MCF 10A (cell line): ENCODE measurements at regions not wholly inside any gene's neighbourhood (a gene's known extent, or its start where the extent isn't known, plus 50 kb on each side); places are given as distances from the start of the nearest gene placed in this dataset.

Experiments used
- BruUV-seq: library from RNA; stranded (reverse); fragments of 400-500 nt; replicated peaks from 2 replicates; lab custom pipeline; 2021; lab: Mats Ljungman, UMichigan
- CTCF ChIA-PET: fragments of 300-600 bp; sonication (Branson Sonifier 250); formaldehyde crosslinking; extraction: SDS; loops from one replicate; lab custom pipeline; 2021; ENCODE audit warnings: antibody characterized with exemption, inconsistent platforms; lab: Yijun Ruan, JAX
- POLR2A ChIA-PET: fragments of 300-600, 350-650 bp; sonication (Branson Sonifier 250); formaldehyde crosslinking; extraction: SDS; loops from one replicate; lab custom pipeline; 2020; ENCODE audit warnings: antibody characterized with exemption, inconsistent platforms; lab: Yijun Ruan, JAX
- DNase-seq: peaks from one replicate; pipeline ENCODE4 v3.0.0-alpha.2; 2018; ENCODE audit not compliant: unreplicated experiment
- H3K27ac Mint-ChIP-seq: one replicate; pipeline ENCODE4 v1.8.0; 2022; ENCODE audit warnings: mild to moderate bottlenecking, low read depth, mixed read lengths; ENCODE audit not compliant: unreplicated experiment
- H3K27me3 Mint-ChIP-seq: one replicate; pipeline ENCODE4 v1.8.0; 2022; ENCODE audit warnings: mixed read lengths; ENCODE audit not compliant: insufficient read depth, unreplicated experiment
- H3K36me3 Mint-ChIP-seq: one replicate; pipeline ENCODE4 v1.8.0; 2022; ENCODE audit warnings: mild to moderate bottlenecking, moderate library complexity, mixed read lengths; ENCODE audit not compliant: insufficient read depth, unreplicated experiment
- H3K4me1 Mint-ChIP-seq: one replicate; pipeline ENCODE4 v1.8.0; 2022; ENCODE audit warnings: mixed read lengths; ENCODE audit not compliant: insufficient read depth, unreplicated experiment
- H3K4me3 Mint-ChIP-seq: one replicate; pipeline ENCODE4 v1.8.0; 2022; ENCODE audit warnings: mild to moderate bottlenecking, moderate library complexity, mixed read lengths; ENCODE audit not compliant: unreplicated experiment
- H3K9me3 Mint-ChIP-seq: one replicate; pipeline ENCODE4 v1.8.0; 2022; ENCODE audit warnings: mixed read lengths; ENCODE audit not compliant: unreplicated experiment
- intact Hi-C: fragments of 100-400 bp; cut with micrococcal nuclease; formaldehyde crosslinking; loops from 2 replicates; pipeline ENCODE4 v1.14.1; 2022
- TF ChIP-seq, protein P1 (sequence below): fragments of 200-600 bp; IDR thresholded peaks from one replicate; pipeline ENCODE4 v1.8.0; 2022; ENCODE audit warnings: antibody characterized with exemption, mild to moderate bottlenecking; ENCODE audit not compliant: unreplicated experiment

DNA sequence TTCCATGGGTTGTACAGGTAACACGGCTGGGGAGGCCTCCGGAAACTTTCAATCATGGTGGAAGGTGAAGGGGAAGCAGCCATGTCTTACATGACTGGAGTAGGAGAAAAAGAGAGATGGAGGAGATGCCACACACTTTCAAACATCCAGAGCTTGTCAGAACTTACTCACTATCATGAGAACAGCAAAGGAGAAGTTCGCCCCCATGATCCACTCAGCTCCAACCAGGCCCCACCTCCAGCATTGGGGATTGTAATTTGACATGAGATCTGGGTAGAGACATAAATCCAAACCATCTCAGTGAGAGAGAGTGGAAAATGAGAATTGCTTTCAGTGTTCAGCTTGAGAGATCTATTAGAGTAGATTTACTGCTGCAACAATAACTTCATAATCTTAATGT lies 210.9 kb downstream of the NDFIP2 start:
- intact Hi-C loops = no loop called here
- Mint-ChIP-seq H3K36me3 (no peaks in the 10 kb centered on the region), H3K4me3 (no peak overlapping the region), H3K4me1 (peaks cover 8% of the 10 kb centered on the region), H3K27ac (no peak overlapping the region), H3K27me3 (no peaks in the 10 kb centered on the region), H3K9me3 (no peaks in the 10 kb centered on the region)
- BruUV-seq = no TSS peak
- DNase-seq = no peak
- TF ChIP-seq, protein P1, sequence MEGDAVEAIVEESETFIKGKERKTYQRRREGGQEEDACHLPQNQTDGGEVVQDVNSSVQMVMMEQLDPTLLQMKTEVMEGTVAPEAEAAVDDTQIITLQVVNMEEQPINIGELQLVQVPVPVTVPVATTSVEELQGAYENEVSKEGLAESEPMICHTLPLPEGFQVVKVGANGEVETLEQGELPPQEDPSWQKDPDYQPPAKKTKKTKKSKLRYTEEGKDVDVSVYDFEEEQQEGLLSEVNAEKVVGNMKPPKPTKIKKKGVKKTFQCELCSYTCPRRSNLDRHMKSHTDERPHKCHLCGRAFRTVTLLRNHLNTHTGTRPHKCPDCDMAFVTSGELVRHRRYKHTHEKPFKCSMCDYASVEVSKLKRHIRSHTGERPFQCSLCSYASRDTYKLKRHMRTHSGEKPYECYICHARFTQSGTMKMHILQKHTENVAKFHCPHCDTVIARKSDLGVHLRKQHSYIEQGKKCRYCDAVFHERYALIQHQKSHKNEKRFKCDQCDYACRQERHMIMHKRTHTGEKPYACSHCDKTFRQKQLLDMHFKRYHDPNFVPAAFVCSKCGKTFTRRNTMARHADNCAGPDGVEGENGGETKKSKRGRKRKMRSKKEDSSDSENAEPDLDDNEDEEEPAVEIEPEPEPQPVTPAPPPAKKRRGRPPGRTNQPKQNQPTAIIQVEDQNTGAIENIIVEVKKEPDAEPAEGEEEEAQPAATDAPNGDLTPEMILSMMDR = no peak
- ChIA-PET CTCF (interaction anchor here (0.6 to 0.7 kb wide), 2 partner anchors 13 to 58 kb away, joined by 3 read pairs; no protein-coding TSS in a partner anchor), POLR2A (no interaction called here)

DNA sequence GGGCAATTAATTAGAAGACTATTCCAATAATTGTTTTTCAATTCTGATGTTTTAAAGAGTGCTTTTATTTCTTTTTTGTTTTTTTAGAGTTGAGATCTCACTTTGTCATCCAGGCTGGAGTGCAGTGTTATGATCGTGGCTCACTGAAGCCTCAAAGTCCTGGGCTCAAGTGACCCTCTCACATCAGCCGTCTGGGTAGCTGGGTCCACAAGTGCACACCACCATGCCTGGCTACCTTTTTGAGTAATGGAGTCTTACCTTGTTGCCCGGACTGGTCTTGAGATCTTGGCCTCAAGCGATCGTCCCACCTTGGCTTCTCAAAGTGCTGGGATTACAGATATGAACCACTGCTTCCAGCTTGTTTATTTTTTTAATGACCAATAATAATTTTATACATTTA lies 207.8 kb downstream of the NDFIP2 start:
- Mint-ChIP-seq H3K27ac (no peak overlapping the region), H3K36me3 (no peaks in the 10 kb centered on the region), H3K4me1 (no peaks in the 10 kb centered on the region), H3K9me3 (no peaks in the 10 kb centered on the region), H3K27me3 (no peaks in the 10 kb centered on the region), H3K4me3 (no peak overlapping the region)
- no TSS peak for BruUV-seq
- no peak for DNase-seq
- POLR2A ChIA-PET = no interaction called here
- TF ChIP-seq, protein P1 = no peak
- CTCF ChIA-PET = interaction anchor here (0.6 kb wide), 1 partner anchor 210 kb away, joined by 3 read pairs; no protein-coding TSS in a partner anchor
- intact Hi-C loops = no loop called here

DNA sequence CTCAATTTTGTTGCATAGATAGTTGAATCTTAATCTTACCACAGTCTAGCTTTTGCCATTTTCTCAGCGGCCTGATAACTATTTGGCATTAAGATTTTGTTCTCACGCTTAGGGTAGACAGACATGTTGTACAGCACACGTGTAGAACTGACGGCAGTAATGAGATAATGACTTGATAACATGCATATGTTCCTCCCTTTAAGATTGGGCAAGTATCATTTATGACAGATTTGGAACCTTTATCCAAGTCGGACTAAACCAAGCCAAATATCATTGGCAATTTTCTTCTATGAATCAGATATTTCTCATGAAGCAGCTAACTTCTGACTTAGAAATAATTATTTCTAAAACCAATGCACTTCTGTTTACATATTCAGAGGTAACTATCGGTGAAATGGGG lies 205.5 kb downstream of the NDFIP2 start:
- intact Hi-C loops = no loop called here
- BruUV-seq = no TSS peak

DNA sequence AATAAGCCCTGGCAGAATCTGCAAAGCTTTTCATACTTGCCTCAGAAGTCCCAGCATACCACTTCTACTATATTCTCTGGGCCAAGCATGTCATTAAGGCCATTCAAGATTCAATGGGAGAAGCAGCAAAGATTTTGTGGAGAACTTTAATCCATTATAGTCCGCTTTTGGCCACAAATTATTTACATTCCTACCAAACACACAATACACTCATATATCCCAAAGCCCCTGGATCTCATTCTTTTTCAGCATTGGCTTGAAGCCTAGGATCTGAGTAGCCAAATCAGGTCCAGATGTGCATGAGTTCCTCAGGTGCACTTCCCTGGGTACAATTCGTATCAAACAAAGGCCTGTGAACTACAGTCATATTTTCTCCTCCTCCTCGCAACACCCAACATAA lies 203.4 kb downstream of the NDFIP2 start:
- no peak overlapping the region for H3K4me3 Mint-ChIP-seq
- ChIA-PET CTCF (interaction anchor here (0.6 kb wide), 1 partner anchor 119 kb away, joined by 3 read pairs; no protein-coding TSS in a partner anchor), POLR2A (no interaction called here)
- H3K36me3 Mint-ChIP-seq = no peaks in the 10 kb centered on the region
- no TSS peak for BruUV-seq
- intact Hi-C loops = no loop called here
- TF ChIP-seq, protein P1 = no peak
- no peak overlapping the region for H3K27ac Mint-ChIP-seq
- H3K4me1 Mint-ChIP-seq = peaks cover 11% of the 10 kb centered on the region
- H3K9me3 Mint-ChIP-seq = peaks cover 11% of the 10 kb centered on the region
- DNase-seq = no peak
- H3K27me3 Mint-ChIP-seq = no peaks in the 10 kb centered on the region

More for the DNA sequence above, 205.5 kb downstream of the NDFIP2 start:
- H3K36me3 Mint-ChIP-seq = no peaks in the 10 kb centered on the region
- CTCF ChIA-PET = interaction anchor here (0.6 kb wide), 1 partner anchor 660 kb away, joined by 3 read pairs; no protein-coding TSS in a partner anchor
- H3K27me3 Mint-ChIP-seq = no peaks in the 10 kb centered on the region
- no peak overlapping the region for H3K27ac Mint-ChIP-seq
- POLR2A ChIA-PET = no interaction called here
- H3K9me3 Mint-ChIP-seq = peaks cover 8% of the 10 kb centered on the region
- H3K4me3 Mint-ChIP-seq = no peak overlapping the region
- peaks cover under 1% of the 10 kb centered on the region for H3K4me1 Mint-ChIP-seq
- TF ChIP-seq, protein P1 = no peak
- no peak for DNase-seq
